Activated CD4-positive, alpha-beta T cell treated with anti-CD3 and anti-CD28 coated beads, Interleukin-2, amount 50 U/mL, for 48 hours (primary cell): ENCODE measurements at regions not wholly inside any gene's neighbourhood (a gene's known extent, or its start where the extent isn't known, plus 50 kb on each side); places are given as distances from the start of the nearest gene placed in this dataset.
"Not testable (repeated sequence)": the region's sequence is repeated elsewhere in the genome, so short reads cannot be mapped to it uniquely, and the experiment has no call there.

Source experiments
- DNase-seq, 2 experiments: peaks; one replicate each; pipeline ENCODE4 v3.0.0-alpha.2; 2020

GRCh38 chr12:69030321-69030720, 97.3 kb upstream of the CPM start:
- no peak for DNase-seq

- DNase-seq, result no peak
Observed at GRCh38 chr12:69036533-69036932, 103.6 kb upstream of the CPM start.

DNA sequence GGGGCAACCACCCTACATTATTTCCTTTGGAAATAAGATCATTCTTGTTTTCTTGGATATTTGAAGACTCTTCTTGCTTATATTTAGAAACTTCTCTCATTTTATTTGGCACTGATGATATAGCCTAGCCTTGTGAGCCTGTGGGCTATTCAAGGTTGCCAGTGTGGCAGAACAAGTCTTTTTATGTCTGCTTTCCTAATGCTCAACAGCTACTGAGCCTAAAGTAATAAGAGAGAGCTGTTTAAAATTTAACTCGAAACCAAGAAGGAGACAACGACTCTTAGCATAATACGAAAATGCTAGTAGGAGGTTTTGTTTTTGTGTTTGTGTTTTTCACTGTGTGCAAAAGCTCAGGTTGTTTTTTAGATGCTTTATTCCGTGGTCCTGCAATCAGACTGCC, 104.0 kb upstream of the CPM start:
- DNase-seq, result no peak

- DNase-seq, result no peak
Observed at GRCh38 chr12:69039911-69040310, 106.9 kb upstream of the CPM start.

DNA sequence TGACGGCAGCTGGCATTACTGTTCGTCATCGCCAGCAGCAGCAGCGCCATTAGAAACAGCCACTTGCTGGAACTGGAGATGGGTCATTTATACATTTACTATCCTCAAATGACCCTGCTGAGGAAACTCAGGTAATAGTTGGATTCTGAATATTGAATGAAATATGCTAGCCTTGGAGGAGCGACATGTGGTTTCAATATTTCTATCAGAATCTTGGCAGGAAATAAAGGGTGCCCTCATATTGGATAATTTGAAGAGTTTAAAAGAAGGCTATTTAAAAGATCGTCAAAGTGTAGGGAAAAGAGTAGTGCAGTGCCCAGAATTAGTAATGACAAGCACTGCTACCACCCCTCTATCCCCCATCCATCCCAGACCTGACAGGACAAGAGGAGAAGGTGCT, 109.6 kb upstream of the CPM start:
- no peak for DNase-seq

DNA sequence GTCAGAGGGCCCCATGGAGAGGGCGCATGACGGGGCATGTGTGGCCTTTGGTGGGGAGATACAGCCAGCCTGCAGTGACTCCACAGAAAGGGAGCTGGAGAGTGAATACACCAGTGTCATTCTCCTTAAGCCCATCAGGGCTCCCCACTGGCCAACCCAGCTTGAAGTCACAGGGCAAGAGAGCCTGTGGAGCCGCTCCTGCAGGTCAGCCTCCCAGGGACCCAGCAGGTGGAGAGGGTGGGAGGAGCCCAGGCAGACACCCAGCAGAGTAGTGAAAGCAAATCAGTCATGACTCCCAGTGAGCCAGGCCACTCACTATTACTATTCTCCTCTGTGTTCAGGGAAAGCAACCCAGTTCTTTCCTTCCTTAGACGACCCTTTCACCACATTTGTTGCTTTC, 110.0 kb upstream of the CPM start:
- no peak for DNase-seq

DNA sequence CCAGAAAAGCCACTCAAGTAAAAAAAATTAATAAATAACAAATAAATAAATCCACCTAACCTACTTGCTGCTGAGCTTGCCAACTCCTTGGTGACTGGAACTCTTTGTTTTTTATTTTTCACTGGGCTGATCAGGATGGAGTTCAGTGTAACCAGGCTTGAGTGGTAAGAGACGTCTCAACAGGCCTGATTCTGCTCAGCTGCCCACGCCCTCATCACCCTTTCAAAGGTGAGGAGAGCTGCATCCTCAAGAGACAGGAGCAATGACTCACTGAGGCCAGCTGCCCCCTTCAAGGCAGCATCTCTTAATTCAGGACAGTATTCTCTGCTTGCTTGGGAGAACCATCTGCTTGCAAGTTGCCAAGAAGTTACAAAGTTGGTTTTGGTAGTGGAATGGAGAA, 111.9 kb upstream of the CPM start:
- no peak for DNase-seq

DNA sequence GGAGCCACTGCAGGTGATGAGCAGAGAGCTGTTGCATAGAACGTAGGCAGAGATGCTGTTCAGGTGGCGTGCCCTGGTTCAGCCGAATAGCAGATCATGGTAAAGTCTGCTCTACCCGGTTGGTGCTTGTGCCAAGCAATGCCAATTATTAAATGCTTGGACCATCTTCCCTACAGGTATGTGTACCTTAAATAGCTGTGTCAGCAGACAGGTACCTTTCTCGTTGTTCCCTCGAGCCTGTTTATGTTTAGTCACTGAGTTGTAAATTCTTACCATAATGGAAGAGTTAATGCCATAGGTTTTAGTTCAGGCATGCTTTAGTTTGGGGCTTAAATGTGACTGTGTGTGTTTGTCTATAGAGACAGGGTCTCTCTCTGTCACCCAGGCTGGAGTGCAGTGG, 112.5 kb upstream of the CPM start:
- DNase-seq, result no peak

DNA sequence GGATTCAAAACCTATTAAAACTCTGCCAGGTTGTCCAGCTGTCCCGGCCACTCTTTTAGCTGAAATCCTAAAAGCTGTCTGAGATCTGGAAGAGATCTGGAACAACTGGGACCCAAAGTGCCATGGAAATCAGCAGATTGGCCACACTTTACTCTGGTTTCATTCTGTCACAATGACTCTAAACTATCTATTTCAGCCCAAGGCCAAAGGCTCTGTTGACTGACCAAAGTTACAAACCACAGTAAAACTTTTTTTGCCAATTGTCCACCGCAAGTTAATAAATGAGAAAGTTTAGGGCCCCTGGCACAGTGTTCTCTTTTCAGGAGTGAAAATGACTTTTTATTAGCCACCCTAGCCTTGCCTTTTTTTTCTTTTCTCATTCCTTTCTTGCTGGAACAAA, 113.4 kb upstream of the CPM start:
- no peak for DNase-seq

DNA sequence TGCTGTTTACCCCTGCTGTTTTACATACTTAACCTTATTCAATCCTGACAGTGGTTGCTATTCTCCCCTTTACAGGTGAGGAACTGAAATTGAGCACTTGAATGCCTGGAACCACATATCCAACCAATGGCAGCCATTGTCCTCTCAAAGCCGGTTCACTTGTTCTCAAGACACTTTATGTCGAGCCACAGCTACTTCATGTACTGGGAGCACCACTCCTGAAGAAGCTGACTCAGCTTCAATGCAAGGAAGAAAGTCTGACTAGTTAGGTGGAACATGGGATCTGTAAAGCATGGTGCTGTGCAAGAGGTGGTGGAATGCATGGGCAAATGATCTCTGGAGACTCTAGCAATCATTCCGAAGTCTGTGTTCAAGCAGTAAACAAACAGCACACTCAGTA, 113.9 kb upstream of the CPM start:
- no peak for DNase-seq

GRCh38 chr12:69047990-69048389, 115.0 kb upstream of the CPM start:
- DNase-seq, result no peak

DNA sequence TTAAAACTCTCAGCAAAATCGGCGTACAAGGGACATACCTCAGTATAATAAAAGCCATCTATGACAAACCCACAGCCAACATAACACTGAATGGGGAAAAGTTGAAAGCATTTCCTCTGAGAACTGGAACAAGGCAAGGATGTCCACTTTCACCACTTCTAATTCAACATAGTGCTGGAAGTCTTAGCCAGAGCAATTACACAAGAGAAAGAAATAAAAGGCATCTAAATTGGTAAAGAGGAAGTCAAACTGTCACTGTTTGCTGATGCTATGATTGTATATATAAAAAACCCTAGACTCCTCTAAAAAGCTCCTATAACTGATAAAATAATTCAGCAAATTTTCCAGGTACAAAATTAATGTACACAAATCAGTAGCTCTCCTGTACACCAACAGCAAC, 116.9 kb upstream of the CPM start:
- not testable (repeated sequence) for DNase-seq

DNA sequence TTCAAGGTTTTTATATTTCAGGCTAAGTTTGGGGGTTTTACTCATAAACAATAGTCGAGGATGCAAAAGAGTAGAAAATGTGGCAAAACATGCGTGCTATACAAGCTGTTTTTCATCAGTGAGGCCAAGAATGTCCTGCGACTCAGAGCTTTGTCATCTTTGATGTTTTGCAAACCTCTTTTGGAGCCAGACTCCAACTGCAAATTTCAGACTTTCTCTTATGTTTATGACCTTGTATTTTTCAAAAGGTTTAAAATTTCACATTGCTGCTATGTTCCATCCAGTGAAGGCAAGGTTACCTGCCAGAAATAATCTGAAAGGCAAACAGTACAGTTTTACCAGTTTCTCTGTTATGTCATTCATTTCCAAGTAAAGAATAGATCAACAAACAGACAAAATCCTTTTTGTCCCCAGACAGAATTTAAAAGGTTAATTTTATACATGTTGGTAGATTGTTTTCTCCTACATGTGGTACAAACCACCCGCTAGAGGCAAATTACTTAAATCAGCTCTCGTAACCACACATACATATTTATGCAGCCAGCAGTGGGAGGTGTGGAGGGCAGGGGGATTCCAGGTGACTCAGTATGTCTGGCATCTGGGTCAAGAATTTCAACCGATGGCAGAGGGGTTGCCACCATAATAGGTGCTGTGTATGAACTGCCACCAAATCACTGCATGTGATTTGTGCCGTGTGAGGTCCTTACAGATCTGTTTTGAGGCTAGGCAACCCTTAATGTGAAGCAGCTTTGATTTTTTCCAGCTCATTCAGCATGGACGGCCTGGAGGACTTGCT, 119.8 kb upstream of the CPM start:
- peak; percentile 55 to 71 for DNase-seq

DNA sequence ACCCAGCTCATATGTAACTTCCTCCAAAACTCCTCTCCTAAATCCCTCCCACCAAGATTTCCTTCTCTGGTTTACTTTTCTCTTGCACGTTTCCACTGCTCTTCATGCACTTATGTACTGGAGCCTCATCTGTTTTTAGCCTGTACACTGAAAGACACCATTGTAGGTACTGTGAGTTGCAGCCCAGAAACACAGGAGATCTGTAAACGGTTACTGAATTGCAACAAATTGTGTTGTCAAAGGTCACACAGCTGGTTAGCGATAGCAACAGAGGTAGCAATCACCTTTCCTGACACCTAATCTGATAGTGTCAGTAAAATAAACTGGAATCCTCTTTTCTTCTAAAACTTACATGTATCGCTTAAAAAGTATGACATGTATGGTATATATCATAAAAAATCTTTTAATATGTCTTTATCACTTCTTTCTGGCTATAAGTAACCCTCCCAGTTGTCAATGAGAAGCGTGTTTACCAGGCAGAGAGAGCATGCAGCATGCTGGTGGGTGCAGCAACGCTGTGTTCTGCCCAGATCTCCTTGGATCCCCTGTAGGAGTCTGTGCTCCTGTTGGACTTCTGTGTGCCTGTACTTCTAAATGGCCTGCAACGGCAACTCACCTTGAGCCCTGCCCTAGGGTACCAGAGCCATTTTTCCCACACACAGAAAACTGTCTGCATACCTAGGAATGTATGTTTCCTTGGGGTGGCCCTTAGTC, 121.5 kb upstream of the CPM start:
- DNase-seq, result no peak

GRCh38 chr12:69055280-69055679, 122.3 kb upstream of the CPM start:
- no peak for DNase-seq

DNA sequence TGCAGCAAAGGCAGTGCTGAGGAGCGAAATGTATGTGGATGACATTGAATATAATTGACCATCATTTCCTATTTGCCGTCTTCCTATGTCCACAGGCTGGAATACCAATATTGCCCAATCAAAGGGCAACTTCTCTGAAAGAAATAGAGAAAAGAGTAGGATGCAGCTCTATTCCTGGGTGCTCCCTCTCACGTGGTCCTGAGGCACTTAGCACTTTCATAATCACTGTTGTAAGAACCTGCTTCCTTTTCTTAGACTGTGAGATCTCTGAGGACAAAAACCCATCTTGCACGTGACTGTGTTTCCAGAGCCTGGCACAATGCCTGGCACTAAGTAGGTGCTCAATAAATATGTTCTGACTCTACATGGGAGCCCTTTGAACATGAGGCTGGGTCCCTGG, 122.7 kb upstream of the CPM start:
- no peak for DNase-seq

- DNase-seq, result no peak
Observed at GRCh38 chr12:69056743-69057515, 124.0 kb upstream of the CPM start.

- no peak for DNase-seq
Observed at GRCh38 chr12:69057742-69058141, 124.8 kb upstream of the CPM start.

- DNase-seq, result peak; percentile 29 to 38
Observed at GRCh38 chr12:69059465-69060457, 126.8 kb upstream of the CPM start.

DNA sequence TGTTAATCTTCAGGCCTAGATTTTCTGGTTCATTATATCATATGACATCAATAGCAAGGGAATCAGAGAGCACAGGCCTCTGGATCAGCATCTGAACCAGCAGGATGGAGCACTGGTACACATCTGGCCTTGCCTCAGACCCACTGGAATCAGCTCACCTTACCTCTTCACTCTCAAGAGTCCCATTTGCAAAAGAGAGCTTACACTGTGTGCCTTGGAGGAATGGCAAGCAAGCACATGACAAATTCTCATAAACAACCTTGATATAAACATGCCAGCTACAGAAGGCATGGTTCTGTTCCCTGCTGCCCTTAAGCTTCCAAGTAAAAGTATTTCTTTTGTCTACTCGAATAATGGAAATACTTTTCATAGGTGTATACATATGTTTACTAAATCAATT, 128.6 kb upstream of the CPM start:
- DNase-seq, result no peak

DNA sequence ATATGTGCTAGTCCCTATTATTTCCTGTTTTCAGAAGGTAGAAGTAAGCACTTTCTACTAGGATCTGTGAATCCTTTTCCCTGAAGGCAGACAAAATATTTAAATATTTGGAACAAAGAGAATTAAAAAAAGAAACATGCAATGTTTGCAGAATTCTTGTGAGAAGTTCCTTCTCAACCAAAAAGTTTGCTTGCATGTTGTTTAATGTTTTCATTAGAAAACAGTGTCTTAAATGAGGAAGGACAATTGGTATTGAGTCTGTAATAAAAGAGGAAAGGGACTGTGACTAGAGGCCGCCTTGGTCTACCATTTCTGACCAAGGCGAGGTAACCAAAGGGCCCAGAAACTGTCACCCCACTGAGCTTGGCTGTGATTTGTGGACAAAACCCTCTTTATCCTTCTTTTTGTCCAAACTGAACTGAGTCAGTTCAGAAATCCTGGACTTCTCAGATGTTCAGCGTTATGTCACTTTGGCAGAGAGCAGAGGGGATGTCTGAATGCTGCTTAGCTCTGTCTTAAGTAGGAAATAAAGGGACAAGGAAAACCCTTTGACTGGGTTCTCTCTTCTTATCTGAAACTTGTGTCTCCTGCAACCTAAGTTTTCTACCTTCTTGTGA, 129.8 kb upstream of the CPM start:
- DNase-seq, result no peak
